H9 (cell line): ENCODE measurements at regions not wholly inside any gene's neighbourhood (a gene's known extent, or its start where the extent isn't known, plus 50 kb on each side); places are given as distances from the start of the nearest gene placed in this dataset.

Experiments
- DNase-seq: peaks from one replicate; pipeline ENCODE4 v3.0.0-alpha.2; 2017
- H2AFZ ChIP-seq: one replicate; pipeline ENCODE4 v1.6.1; 2013; ENCODE audit warnings: mild to moderate bottlenecking, low read length, control low read depth, moderate library complexity
- H2AK5ac ChIP-seq: 2 replicates; pipeline ENCODE4 v1.6.1; 2013; ENCODE audit warnings: low read length, control low read depth, mixed read lengths; ENCODE audit not compliant: insufficient read length
- H2BK120ac ChIP-seq: one replicate; pipeline ENCODE4 v1.6.1; 2013; ENCODE audit warnings: low read depth, mild to moderate bottlenecking, low read length, control low read depth, inconsistent platforms; ENCODE audit not compliant: poor library complexity, severe bottlenecking
- H2BK12ac ChIP-seq: 2 replicates; pipeline ENCODE4 v1.6.1; 2013; ENCODE audit warnings: low read length, control low read depth, mixed read lengths, low read depth; ENCODE audit not compliant: insufficient read length
- H2BK15ac ChIP-seq: 2 replicates; pipeline ENCODE4 v1.6.1; 2013; ENCODE audit warnings: low read depth, low read length, control low read depth
- H2BK20ac ChIP-seq: one replicate; pipeline ENCODE4 v1.6.1; 2013; ENCODE audit warnings: low read depth, mild to moderate bottlenecking, low read length, control low read depth, inconsistent platforms; ENCODE audit not compliant: poor library complexity, severe bottlenecking
- H2BK5ac ChIP-seq: 2 replicates; pipeline ENCODE4 v1.6.1; 2013; ENCODE audit warnings: low read length, control low read depth, mixed read lengths; ENCODE audit not compliant: insufficient read length
- H3K14ac ChIP-seq: 2 replicates; pipeline ENCODE4 v1.6.1; 2013; ENCODE audit warnings: low read length, control low read depth; ENCODE audit not compliant: insufficient read depth
- H3K18ac ChIP-seq: 2 replicates; pipeline ENCODE4 v1.6.1; 2013; ENCODE audit warnings: low read depth, mild to moderate bottlenecking, mixed read lengths, low read length, control low read depth; ENCODE audit not compliant: insufficient read length
- H3K23ac ChIP-seq: 2 replicates; pipeline ENCODE4 v1.6.1; 2013; ENCODE audit warnings: low read length, control low read depth, mixed read lengths, low read depth; ENCODE audit not compliant: insufficient read length
- H3K23me2 ChIP-seq: 2 replicates; pipeline ENCODE4 v1.6.1; 2013; ENCODE audit warnings: low read depth, mild to moderate bottlenecking, mixed read lengths, low read length, control low read depth; ENCODE audit not compliant: insufficient read length, poor library complexity, severe bottlenecking
- H3K27ac ChIP-seq: 2 replicates; pipeline ENCODE4 v1.5.1; 2013; ENCODE audit warnings: low read length, control low read depth, mixed read lengths, low read depth; ENCODE audit not compliant: insufficient read length
- H3K27me3 ChIP-seq: 2 replicates; pipeline ENCODE4 v1.6.1; 2013; ENCODE audit warnings: low read length, control low read depth, inconsistent platforms; ENCODE audit not compliant: insufficient read depth
- H3K4ac ChIP-seq: 2 replicates; pipeline ENCODE4 v1.6.1; 2013; ENCODE audit warnings: low read depth, mild to moderate bottlenecking, control low read depth, inconsistent platforms, low read length, moderate library complexity
- H3K4me1 ChIP-seq: 2 replicates; pipeline ENCODE4 v1.6.1; 2013; ENCODE audit warnings: low read length, control low read depth, inconsistent platforms; ENCODE audit not compliant: insufficient read depth
- H3K4me2 ChIP-seq: 2 replicates; pipeline ENCODE4 v1.6.1; 2013; ENCODE audit warnings: low read length, control low read depth, mixed read lengths; ENCODE audit not compliant: insufficient read length, insufficient read depth
- H3K56ac ChIP-seq: 2 replicates; pipeline ENCODE4 v1.6.1; 2013; ENCODE audit warnings: low read depth, mild to moderate bottlenecking, mixed read lengths, low read length, control low read depth; ENCODE audit not compliant: insufficient read length
- H3K79me1 ChIP-seq: 2 replicates; pipeline ENCODE4 v1.6.1; 2013; ENCODE audit warnings: low read depth, mild to moderate bottlenecking, moderate library complexity, low read length, control low read depth, inconsistent platforms; ENCODE audit not compliant: insufficient read depth, poor library complexity, severe bottlenecking
- H3K79me2 ChIP-seq: 2 replicates; pipeline ENCODE4 v1.6.1; 2013; ENCODE audit warnings: low read length, control low read depth, inconsistent platforms; ENCODE audit not compliant: insufficient read depth
- H3K9ac ChIP-seq: 2 replicates; pipeline ENCODE4 v1.6.1; 2013; ENCODE audit warnings: low read length, control low read depth, mixed read lengths; ENCODE audit not compliant: insufficient read length; ENCODE audit errors: extremely low read depth
- H3K9me3 ChIP-seq: one replicate; pipeline ENCODE4 v1.6.1; 2013; ENCODE audit warnings: low read depth, low read length, inconsistent platforms; ENCODE audit not compliant: control insufficient read depth
- H3T11ph ChIP-seq: one replicate; pipeline ENCODE4 v1.6.1; 2013; ENCODE audit warnings: mild to moderate bottlenecking, low read length, control low read depth, inconsistent platforms
- H4K20me1 ChIP-seq: one replicate; pipeline ENCODE4 v1.6.1; 2013; ENCODE audit not compliant: control insufficient read depth, insufficient read length, insufficient read depth
- H4K5ac ChIP-seq: 2 replicates; pipeline ENCODE4 v1.6.1; 2013; ENCODE audit warnings: low read depth, mild to moderate bottlenecking, mixed read lengths, low read length, control low read depth; ENCODE audit not compliant: insufficient read length
- H4K8ac ChIP-seq: replicated peaks from 2 replicates; pipeline ENCODE4 v1.6.1; 2013; ENCODE audit warnings: low read length, control low read depth, mixed read lengths, low read depth; ENCODE audit not compliant: insufficient read length
- H4K91ac ChIP-seq: 2 replicates; pipeline ENCODE4 v1.6.1; 2013; ENCODE audit warnings: low read depth, mild to moderate bottlenecking, moderate library complexity, mixed read lengths, low read length, control low read depth; ENCODE audit not compliant: insufficient read length
- H3K27ac Mint-ChIP-seq, 3 experiments: 2 replicates in 2 of 3; 3 replicates in 1 of 3; pipeline ENCODE4 v1.8.0; 2020 to 2021; ENCODE audit warnings: mixed read lengths in 3 of 3, mild to moderate bottlenecking in 1 of 3, moderate library complexity in 1 of 3
- H3K27me3 Mint-ChIP-seq: 2 replicates; pipeline ENCODE4 v1.8.0; 2021; ENCODE audit warnings: low read depth, mild to moderate bottlenecking, moderate library complexity, mixed read lengths
- H3K36me3 Mint-ChIP-seq, 3 experiments: 2 replicates in 2 of 3; 3 replicates in 1 of 3; pipeline ENCODE4 v1.8.0; 2020 to 2021; ENCODE audit warnings: low read depth in 3 of 3, mixed read lengths in 3 of 3; ENCODE audit not compliant: insufficient read depth in 1 of 3
- H3K4me1 Mint-ChIP-seq, 2 experiments: 2 replicates each; pipeline ENCODE4 v1.8.0; 2020; ENCODE audit warnings: mixed read lengths in 2 of 2
- H3K4me3 Mint-ChIP-seq, 2 experiments: 2 replicates in 1 of 2; 3 replicates in 1 of 2; pipeline ENCODE4 v1.8.0; 2020 to 2021; ENCODE audit warnings: mild to moderate bottlenecking in 2 of 2, mixed read lengths in 2 of 2, moderate library complexity in 1 of 2
- H3K9me3 Mint-ChIP-seq, 2 experiments: 2 replicates in 1 of 2; 3 replicates in 1 of 2; pipeline ENCODE4 v1.8.0; 2020; ENCODE audit warnings: mild to moderate bottlenecking in 2 of 2, mixed read lengths in 2 of 2, moderate library complexity in 1 of 2
- CTCF ChIP-seq: fragments of 200-600 bp; sonication (generic); conservative IDR thresholded peaks from 3 replicates; pipeline ENCODE4 v1.8.0; 2021; ENCODE audit warnings: antibody characterized with exemption, mild to moderate bottlenecking
- WGBS: extraction: QIAGEN DNeasy Blood & Tissue Kit; methylation state at CpG from one replicate; pipeline ENCODE4 v1.1.7; 2013; ENCODE audit warnings: missing lambda C conversion rate, low lambda C conversion rate, mixed read lengths; ENCODE audit not compliant: insufficient read length; ENCODE audit errors: extremely low coverage; 5-methylcytosine and 5-hydroxymethylcytosine counted together

- no peak overlapping the region for H3K4me3 Mint-ChIP-seq
- no peaks in the 10 kb centered on the region for H4K20me1 ChIP-seq
- no peak overlapping the region for H3T11ph ChIP-seq
- peaks cover 0 to 3% (median 0%) of the 10 kb centered on the region in 3 experiments; a peak in 2 of 7 replicates for H3K36me3 Mint-ChIP-seq
- H2AK5ac ChIP-seq = no peak overlapping the region
- no peak overlapping the region for H3K9ac ChIP-seq
- no peak overlapping the region for H4K91ac ChIP-seq
- WGBS = no CpG with 5 or more reads among the region's 2 CpGs
- H4K5ac ChIP-seq = no peak overlapping the region
- H3K4me1 ChIP-seq = peaks cover 10% of the 10 kb centered on the region; the same call in 1 of the 2 replicates
- H3K18ac ChIP-seq = no peak overlapping the region
- no peak overlapping the region for H2BK12ac ChIP-seq
- H3K79me2 ChIP-seq = no peaks in the 10 kb centered on the region
- no peak overlapping the region for H3K14ac ChIP-seq
- no peak overlapping the region for H2AFZ ChIP-seq
- no peaks in the 10 kb centered on the region for H3K23me2 ChIP-seq
- H3K23ac ChIP-seq = no peak overlapping the region
- H2BK120ac ChIP-seq = no peak overlapping the region
- TF ChIP-seq CTCF = no peak
- no peak overlapping the region for H3K4ac ChIP-seq
- H3K4me1 Mint-ChIP-seq = peaks cover 19 to 20% of the 10 kb centered on the region in 2 experiments
- H3K56ac ChIP-seq = no peak overlapping the region
- H3K79me1 ChIP-seq = no peaks in the 10 kb centered on the region
- no peaks in the 10 kb centered on the region for H3K9me3 ChIP-seq
- no peak overlapping the region for H2BK15ac ChIP-seq
- H3K27ac ChIP-seq = no peak overlapping the region
- DNase-seq = no peak
- H3K27me3 ChIP-seq = no peaks in the 10 kb centered on the region
- H3K27ac Mint-ChIP-seq = no peak overlapping the region
- no peak overlapping the region for H2BK20ac ChIP-seq
- H3K9me3 Mint-ChIP-seq = peaks cover 0 to 4% of the 10 kb centered on the region in 2 experiments; a peak in 3 of 5 replicates
- H2BK5ac ChIP-seq = no peak overlapping the region
- H4K8ac ChIP-seq = no peak overlapping the region
- no peaks in the 10 kb centered on the region; the same call in none of the 2 replicates for H3K27me3 Mint-ChIP-seq
- no peak overlapping the region for H3K4me2 ChIP-seq
These were observed 77.9 kb downstream of the FOXB2 start for GRCh38 chr9:77097335-77097734.
